Lung (tissue), 11 donors: ENCODE measurements at regions not wholly inside any gene's neighbourhood (a gene's known extent, or its start where the extent isn't known, plus 50 kb on each side); places are given as distances from the start of the nearest gene placed in this dataset.

Experiments used
- ATAC-seq: fragments of 200-7000 bp; cut with Tn5 transposase; one replicate; pipeline ENCODE4 v1.9.1; 2020; ENCODE audit warnings: moderate number of reproducible peaks; ENCODE audit not compliant: insufficient read depth, low FRiP score
- DNase-seq, 3 donors: peaks; one replicate each; pipeline ENCODE4 v3.0.0-alpha.2; 2013 to 2017
- H3K27ac ChIP-seq, 2 donors: one replicate each; pipeline ENCODE4 v1.5.1; 2013; ENCODE audit warnings: mild to moderate bottlenecking in 2 of 2, moderate library complexity in 2 of 2, control low read depth in 1 of 2, inconsistent platforms in 1 of 2, low read depth in 1 of 2, low read length in 1 of 2
- H3K27me3 ChIP-seq, 3 donors: one replicate each; pipeline ENCODE4 v1.5.1; 2013; ENCODE audit warnings: low read length in 2 of 3; ENCODE audit not compliant: control insufficient read depth in 3 of 3, insufficient read depth in 3 of 3
- H3K36me3 ChIP-seq, 4 donors: one replicate each; pipeline ENCODE4 v1.5.1; 2013; ENCODE audit warnings: low read length in 4 of 4, mild to moderate bottlenecking in 1 of 4, moderate library complexity in 1 of 4; ENCODE audit not compliant: control insufficient read depth in 4 of 4, insufficient read depth in 4 of 4
- H3K4me1 ChIP-seq, 5 donors: one replicate each; pipeline ENCODE4 v1.5.1; 2013; ENCODE audit warnings: low read length in 5 of 5, mild to moderate bottlenecking in 2 of 5, moderate library complexity in 1 of 5; ENCODE audit not compliant: control insufficient read depth in 5 of 5, insufficient read depth in 5 of 5
- H3K4me3 ChIP-seq: one replicate; pipeline ENCODE4 v1.5.1; 2013; ENCODE audit warnings: mild to moderate bottlenecking, control low read depth, moderate library complexity
- H3K9ac ChIP-seq, 2 donors: one replicate each; pipeline ENCODE4 v1.5.1; 2013; ENCODE audit warnings: low read length in 2 of 2, control low read depth in 1 of 2; ENCODE audit not compliant: insufficient read depth in 1 of 2
- H3K9me3 ChIP-seq, 4 donors: one replicate each; pipeline ENCODE4 v1.5.1; 2013; ENCODE audit warnings: low read length in 3 of 4, mild to moderate bottlenecking in 1 of 4, moderate library complexity in 1 of 4; ENCODE audit not compliant: control insufficient read depth in 4 of 4, insufficient read depth in 3 of 4
- WGBS, 2 donors: extraction: QIAGEN DNeasy Blood & Tissue Kit; methylation state at CpG; one replicate each; pipeline ENCODE4 v1.1.7; 2013; 5-methylcytosine and 5-hydroxymethylcytosine counted together
- TF ChIP-seq, protein P1 (sequence below): IDR thresholded peaks from 2 replicates; pipeline ENCODE4 v1.5.1; 2012; ENCODE audit warnings: mild to moderate bottlenecking; ENCODE audit errors: control extremely low read depth, extremely low read depth
- donor health status: control.
- donor health status: control.
- donor health status: Bipolar disorder and iron deficiency.
- donor health status: healthy.
- donor health status: DM: yes; HTN: yes; CAD: no.

DNA sequence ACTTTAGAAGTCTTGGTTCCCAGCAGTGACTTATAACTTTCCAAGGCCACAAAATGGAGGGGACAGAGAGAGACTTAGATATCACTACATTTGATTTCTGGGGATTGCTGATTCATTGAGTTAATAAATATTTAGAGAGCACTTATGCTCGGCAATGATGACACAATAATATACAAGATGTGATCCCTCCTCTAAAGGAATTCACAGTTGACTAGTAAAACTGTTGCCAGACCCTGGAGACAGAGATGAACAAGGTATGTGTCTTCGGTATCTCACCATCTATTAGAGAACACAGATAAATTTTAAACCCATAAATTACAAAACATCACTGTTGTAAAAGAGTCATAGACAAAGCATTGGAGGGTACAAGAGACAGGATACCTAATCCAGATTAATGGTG lies 437.5 kb downstream of the FOXO1 start:
- no peak overlapping the region for H3K27ac ChIP-seq
- no peaks in the 10 kb centered on the region for H3K36me3 ChIP-seq
- H3K4me3 ChIP-seq: no peak overlapping the region
- H3K9ac ChIP-seq: no peak overlapping the region
- H3K9me3 ChIP-seq: no peaks in the 10 kb centered on the region
- ATAC-seq: no peak
- TF ChIP-seq, protein P1, sequence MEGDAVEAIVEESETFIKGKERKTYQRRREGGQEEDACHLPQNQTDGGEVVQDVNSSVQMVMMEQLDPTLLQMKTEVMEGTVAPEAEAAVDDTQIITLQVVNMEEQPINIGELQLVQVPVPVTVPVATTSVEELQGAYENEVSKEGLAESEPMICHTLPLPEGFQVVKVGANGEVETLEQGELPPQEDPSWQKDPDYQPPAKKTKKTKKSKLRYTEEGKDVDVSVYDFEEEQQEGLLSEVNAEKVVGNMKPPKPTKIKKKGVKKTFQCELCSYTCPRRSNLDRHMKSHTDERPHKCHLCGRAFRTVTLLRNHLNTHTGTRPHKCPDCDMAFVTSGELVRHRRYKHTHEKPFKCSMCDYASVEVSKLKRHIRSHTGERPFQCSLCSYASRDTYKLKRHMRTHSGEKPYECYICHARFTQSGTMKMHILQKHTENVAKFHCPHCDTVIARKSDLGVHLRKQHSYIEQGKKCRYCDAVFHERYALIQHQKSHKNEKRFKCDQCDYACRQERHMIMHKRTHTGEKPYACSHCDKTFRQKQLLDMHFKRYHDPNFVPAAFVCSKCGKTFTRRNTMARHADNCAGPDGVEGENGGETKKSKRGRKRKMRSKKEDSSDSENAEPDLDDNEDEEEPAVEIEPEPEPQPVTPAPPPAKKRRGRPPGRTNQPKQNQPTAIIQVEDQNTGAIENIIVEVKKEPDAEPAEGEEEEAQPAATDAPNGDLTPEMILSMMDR: no peak
- H3K27me3 ChIP-seq: no peaks in the 10 kb centered on the region
- H3K4me1 ChIP-seq: peaks cover 0 to 4% (median 0%) of the 10 kb centered on the region in 5 donors
- WGBS, 2 donors: 48% methylated on average over 2 of the region's 2 CpGs
- no peak for DNase-seq

DNA sequence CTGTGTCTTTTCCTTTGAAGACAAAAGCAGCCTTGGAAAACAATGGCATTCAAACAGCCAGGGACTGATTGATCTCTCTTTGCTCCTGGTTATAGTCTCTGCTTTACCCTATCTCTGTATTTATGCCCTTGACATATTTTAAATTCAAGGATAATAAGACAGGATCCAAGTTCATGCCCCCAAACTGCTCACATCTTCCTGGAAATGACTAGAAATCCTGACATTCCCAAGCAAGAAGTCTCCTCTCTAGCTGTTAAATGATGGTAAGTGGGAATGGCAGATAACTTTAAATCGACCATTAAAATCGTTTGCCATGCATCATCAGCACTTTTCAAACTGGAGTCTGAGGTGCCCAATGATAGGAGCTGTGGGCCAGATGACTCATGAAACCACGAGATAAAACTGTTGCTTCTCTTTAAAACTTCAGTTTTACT lies 435.6 kb downstream of the FOXO1 start:
- Histone ChIP-seq H3K9me3 (no peaks in the 10 kb centered on the region), H3K4me3 (no peak overlapping the region), H3K27ac (no peak overlapping the region), H3K27me3 (no peaks in the 10 kb centered on the region), H3K36me3 (no peaks in the 10 kb centered on the region), H3K9ac (no peak overlapping the region), H3K4me1 (peaks cover 0 to 4% (median 2%) of the 10 kb centered on the region in 5 donors)
- no peak for ATAC-seq
- 42 to 44% methylated on average over 3 of the region's 3 CpGs for WGBS, 2 donors
- peak in 1 of 3 donors; percentile 22 for DNase-seq
- TF ChIP-seq, protein P1: no peak

DNA sequence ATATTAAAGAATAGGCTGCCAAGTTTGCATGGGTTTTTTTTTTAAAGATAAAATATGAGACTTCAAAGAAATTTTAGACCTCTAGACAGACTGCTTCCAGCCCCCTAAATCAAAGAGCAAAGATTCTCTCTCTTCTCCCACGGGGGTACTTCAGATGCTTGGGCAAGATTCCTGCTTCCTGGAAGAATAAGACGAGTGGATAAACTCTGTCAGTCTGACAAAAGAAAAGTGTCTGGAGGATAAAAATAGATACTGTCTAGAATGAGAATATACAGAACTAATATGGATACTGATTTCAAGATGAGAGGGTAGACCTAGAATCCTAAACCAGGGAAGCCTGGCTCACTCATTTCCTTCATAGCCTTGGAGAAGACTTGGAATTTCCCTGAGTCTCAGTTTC lies 435.1 kb downstream of the FOXO1 start:
- peaks cover 0 to 8% (median 2%) of the 10 kb centered on the region in 5 donors for H3K4me1 ChIP-seq
- H3K9ac ChIP-seq: no peak overlapping the region
- DNase-seq (no peak), ATAC-seq (no peak)
- TF ChIP-seq, protein P1: no peak
- H3K36me3 ChIP-seq: no peaks in the 10 kb centered on the region
- 39 to 47% methylated on average over 2 of the region's 2 CpGs for WGBS, 2 donors
- H3K27ac ChIP-seq: no peak overlapping the region
- no peak overlapping the region for H3K4me3 ChIP-seq
- no peaks in the 10 kb centered on the region for H3K9me3 ChIP-seq
- H3K27me3 ChIP-seq: no peaks in the 10 kb centered on the region

DNA sequence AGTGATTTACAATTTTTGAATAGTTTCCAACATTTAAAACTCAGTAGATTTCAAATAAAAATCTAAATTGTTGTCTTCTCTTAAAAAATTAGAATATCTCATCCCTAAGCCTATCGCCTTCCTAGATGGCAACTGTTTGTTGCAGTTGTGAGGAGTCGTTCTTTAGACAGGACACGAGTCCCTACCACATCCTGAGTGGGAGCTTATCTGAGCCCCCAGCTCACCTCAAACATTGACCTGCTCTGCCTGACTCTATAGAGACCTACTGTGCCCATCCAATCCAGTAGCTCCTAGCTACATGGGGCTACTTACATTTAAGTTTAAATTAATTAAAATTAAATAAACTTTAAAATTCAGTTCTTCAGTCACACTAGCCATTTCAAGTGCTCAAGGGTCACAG lies 434.7 kb downstream of the FOXO1 start:
- H3K4me1 ChIP-seq: peaks cover 0 to 11% (median 2%) of the 10 kb centered on the region in 5 donors
- WGBS, 2 donors: 43 to 80% methylated on average over 3 of the region's 3 CpGs
- no peak overlapping the region for H3K9ac ChIP-seq

More for the DNA sequence above, 434.7 kb downstream of the FOXO1 start:
- H3K27me3 ChIP-seq: no peaks in the 10 kb centered on the region
- ATAC-seq (no peak), DNase-seq (no peak)
- no peaks in the 10 kb centered on the region for H3K9me3 ChIP-seq
- no peak overlapping the region for H3K4me3 ChIP-seq
- no peak overlapping the region for H3K27ac ChIP-seq
- H3K36me3 ChIP-seq: no peaks in the 10 kb centered on the region
- TF ChIP-seq, protein P1: no peak
